ENCODE measurements at regions not wholly inside any gene's neighbourhood (a gene's known extent, or its start where the extent isn't known, plus 50 kb on each side); places are given as distances from the start of the nearest gene placed in this dataset.

DNA sequence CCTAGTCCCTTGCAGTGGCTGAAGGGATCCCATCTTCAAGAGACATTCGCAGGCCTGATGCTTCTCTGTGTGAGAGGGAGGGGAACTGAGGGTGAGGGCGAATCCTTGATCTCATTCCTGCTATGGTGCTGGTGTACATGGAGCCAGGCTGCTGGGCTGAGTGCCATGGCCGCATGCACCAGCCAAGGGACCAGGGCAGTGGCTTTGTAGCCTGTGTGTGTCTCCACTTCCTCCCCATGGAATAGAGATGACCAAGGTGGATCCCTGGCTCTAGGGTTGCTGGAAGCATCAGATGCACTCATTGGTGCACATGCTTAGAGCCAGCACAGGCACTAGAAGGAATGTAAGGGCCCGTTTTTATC, 195.0 kb downstream of the FOXL1 start:
- DNase-seq (ENCODE audit: low read depth): no peak

DNA sequence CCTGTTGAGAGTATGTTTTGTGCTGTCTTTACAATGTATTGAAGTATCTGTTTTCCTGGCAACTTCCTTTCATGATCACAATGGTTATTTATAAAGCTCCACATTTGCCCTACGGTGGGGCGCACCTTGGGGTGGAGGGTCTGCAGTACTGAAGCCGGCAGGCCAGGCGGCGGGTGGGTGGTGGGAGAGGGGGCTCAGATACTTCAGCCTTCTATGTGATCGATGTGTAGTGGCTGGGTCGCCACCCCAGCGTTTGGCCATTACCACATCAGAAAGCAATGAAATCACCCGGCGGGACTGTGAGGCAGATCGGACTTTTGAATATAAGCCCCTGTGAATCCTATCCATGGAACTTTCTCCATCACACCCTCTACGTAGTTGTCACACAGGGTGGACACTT, 196.6 kb downstream of the FOXL1 start:
- DNase-seq (ENCODE audit: low read depth): no peak

GRCh38 chr16:86775511-86775921, 197.2 kb downstream of the FOXL1 start:
- no peak for DNase-seq (ENCODE audit: low read depth)

GRCh38 chr16:86777381-86777946, 199.1 kb downstream of the FOXL1 start:
- DNase-seq (ENCODE audit: low read depth): no peak

- no peak for DNase-seq (ENCODE audit: low read depth)
These were observed 199.9 kb downstream of the FOXL1 start for GRCh38 chr16:86778108-86778745.

GRCh38 chr16:86778978-86779377, 200.6 kb downstream of the FOXL1 start:
- no peak for DNase-seq (ENCODE audit: low read depth)

GRCh38 chr16:86781046-86781445, 202.7 kb downstream of the FOXL1 start:
- no peak for DNase-seq (ENCODE audit: low read depth)

DNA sequence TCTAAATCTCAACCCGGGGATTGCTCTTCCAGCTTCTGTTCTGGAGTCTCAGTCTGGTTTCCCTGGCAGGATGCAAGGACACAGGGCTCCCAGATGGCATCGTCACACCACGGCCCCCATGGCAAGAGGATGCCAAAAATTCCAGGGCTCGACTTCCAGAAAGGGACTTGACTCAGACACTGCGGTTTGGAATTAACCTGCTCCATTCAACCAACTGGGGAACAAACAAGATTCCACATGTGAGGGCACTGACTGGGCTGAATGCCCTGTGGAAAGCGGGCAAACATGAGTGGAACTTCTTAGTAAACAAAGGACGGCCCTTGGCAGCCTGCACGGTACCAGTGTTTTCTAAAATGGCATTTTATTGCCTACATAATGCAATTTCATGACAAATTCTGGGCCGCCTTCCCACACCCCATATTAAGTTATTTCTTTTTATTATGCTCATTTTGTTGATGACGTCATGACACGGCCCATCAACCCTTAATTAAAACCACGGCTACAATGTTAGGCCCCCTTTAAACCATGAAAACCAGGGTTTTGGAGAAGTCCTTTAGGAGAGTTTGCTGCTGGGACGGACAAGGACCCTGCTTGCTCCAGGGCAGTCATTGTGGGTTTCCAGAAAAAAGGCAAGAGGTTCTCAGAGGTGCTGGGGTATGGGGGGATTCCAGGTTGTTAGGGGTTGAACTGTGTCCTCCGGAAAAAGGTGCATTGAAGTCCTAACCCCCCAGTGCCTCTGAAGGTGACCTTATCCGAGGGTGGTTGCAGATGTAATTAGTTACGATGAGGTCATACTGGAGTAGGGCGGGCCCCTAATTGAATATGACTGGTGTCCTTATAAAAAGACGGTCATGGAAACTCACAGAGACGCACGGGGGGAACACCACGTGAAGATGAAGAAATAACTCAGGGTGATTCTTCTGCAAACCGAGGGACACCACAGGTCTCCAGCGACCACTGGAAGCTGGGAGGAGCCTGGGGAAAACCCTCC, 205.6 kb downstream of the FOXL1 start:
- no peak for DNase-seq (ENCODE audit: low read depth)

DNA sequence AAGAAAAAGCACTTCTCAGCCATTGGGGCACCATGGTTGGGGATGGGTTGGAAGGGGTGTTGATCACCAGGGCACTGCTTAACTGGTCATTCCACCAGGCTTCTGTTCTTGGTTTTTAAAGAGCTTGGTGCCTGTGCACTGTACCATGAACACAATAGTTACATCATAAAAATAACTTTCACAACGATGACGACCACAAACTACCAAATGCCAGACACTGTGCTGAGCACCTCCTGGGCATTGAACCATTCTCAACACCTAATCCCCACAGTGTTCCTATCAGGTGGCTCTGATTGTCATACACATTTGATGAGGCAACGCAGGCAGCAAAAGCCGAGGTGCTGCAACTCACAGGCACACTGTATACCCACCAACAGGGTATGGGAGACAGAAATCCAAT, 208.0 kb downstream of the FOXL1 start:
- no peak for DNase-seq (ENCODE audit: low read depth)

GRCh38 chr16:86786994-86787393, 208.6 kb downstream of the FOXL1 start:
- no peak for DNase-seq (ENCODE audit: low read depth)

DNA sequence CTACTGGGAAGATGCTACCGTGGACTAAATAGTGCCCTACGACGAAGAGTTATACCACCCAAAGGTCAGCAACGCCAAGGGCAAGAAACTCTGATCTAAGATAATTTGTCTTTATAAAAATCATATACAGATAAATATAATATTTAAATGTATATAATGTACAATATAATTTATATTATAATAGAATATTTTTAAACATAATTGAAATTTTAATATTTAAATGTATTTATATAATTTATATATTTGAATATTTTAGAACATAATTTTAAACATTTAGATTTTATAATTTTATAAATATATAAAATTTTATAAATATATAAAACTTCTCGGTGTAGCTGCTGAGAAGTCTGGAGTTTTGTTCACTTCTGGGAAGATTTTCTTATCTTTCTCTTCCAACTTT, 209.2 kb downstream of the FOXL1 start:
- no peak for DNase-seq (ENCODE audit: low read depth)

DNA sequence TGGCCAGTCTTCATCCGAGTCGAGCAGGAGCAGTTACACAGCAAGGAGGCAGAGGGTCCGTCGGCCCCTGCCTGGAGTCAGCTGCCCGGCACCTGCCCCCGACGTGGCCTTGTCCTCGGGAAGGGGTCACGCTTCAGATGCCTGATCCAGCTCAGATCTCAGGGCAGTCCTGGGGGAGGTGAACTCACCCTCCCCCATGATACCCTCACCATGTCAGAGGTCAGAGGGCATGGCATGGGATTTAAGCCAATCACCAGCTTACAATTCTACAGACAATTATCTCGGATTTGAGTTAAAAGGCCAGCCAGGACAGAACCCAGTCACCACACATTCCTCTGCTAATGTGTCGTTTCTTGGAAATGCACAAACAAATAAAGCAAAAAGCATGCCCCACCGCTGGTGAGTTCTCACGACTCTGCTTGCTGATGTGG, 211.3 kb downstream of the FOXL1 start:
- DNase-seq (ENCODE audit: low read depth): no peak

DNA sequence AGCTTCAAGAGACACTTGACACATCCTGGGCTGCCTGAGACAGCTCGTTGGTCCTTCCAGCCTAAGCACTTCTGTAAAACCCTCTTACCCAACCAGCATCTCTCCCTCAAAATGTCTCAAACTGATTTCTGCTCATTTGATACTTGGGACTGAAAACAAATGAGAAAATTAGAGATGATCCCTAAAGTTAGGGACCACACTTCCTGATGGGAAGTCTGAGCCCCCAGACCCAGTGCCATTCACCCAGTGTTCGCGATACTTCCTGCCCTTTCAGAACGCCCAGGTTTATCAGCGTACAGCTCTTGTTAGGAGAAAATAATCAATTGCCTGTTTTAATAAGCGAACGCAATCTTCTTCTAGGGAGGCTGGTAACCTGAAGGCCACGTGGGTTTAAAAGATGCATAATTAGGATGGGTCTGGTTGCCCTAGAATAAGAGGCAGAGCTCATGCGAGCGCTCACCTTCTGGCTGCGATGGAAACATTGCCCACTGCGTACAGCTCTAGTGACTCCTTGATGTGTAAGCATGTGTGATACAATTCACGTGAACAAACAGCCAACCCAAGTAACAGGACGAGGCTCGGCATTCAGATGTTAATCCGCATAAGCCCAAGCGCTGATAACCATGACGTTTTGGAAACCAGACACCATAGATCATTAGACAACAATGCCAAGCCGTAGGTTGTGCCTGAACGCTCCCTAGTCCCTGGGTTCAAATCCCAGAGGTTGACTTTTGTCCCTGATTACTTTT, 213.1 kb downstream of the FOXL1 start:
- no peak for DNase-seq (ENCODE audit: low read depth)

DNA sequence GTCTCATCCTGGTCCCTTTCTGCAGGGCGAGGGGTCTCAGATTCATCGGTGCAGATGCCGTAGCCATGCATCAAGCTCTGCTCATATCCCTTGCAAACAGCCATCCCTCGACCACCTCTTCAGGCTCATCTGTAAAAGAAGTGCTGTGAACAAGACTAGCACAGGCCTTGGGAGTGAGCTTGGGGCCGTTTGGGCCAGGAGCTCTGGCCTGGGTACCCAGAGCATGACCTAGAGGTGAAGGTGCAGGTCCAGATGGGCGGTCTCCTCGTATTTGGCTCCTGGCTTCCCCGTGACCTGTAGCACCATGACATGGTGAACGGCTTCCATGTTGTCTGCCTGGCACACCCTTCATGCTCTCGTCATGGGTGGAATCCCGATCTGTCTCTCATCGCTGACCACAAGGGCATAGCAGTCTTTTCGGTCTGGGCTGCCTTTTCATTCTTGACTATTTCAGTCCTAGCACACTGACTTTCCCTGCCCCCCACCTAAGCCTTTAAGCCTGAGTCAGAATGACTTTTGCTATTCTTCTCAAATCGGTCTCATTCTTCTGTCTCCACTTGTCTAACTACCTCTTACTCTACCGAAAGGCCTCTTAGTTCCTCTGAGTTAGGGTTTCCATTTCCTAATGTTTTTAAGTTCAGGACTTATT, 216.0 kb downstream of the FOXL1 start:
- DNase-seq (ENCODE audit: low read depth): no peak

GRCh38 chr16:86797700-86798099, 219.4 kb downstream of the FOXL1 start:
- no peak for DNase-seq (ENCODE audit: low read depth)

- DNase-seq (ENCODE audit: low read depth): no peak
These were observed 220.1 kb downstream of the FOXL1 start for GRCh38 chr16:86798247-86799041.

DNA sequence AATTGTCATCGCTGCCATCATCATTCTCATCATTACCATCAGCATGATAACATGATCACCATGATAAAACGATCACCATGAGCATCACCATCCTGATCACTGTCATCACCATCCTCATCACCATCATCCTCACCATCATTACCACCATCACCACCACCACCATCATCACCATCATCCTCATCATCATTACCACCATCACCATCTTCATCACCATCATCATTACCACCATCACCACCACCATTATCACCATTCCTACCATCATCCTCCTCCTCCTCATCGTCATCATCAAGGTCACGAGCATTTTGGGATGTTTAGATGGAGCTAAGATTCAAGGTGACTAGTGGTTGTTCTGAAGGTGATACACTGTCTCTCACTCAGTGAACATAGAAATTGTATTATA, 221.0 kb downstream of the FOXL1 start:
- DNase-seq (ENCODE audit: low read depth): no peak

- no peak for DNase-seq (ENCODE audit: low read depth)
These were observed 222.5 kb downstream of the FOXL1 start for GRCh38 chr16:86800894-86801293.

DNA sequence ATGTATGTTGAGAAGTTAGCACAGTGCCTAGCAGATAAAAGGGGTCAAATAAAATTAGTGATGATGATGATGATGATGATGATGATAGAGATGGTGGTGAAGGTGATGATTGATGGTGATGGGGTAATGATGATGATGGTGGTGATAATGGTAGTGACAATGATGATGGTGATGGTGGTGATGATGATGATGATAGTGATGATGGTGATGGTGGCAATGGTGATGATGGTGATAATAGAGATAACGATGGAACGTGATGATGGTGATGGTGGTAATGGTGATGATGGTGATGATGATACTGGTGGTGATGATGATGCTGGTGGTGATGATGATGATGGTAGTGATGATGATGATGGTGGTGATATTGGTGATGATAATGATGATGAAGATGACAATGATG, 223.7 kb downstream of the FOXL1 start:
- DNase-seq (ENCODE audit: low read depth): no peak

DNA sequence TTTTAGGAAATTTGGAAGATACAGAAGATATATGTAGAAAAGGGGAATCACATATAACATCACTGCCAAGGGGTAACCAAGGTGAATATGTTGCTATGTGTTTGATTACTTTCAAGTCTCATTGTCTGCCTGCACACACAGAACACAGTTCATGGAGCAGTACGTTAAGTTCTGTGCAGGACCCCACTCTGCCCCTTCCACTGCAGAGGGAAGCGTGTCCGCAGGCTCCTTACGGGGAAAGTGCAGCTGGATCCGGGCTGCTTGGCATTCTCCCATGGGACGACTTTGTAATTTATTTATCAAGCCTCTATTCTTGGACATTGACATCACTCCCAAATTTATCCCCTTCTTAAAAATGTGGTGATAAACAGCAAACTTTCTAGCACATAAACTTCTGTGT, 226.8 kb downstream of the FOXL1 start:
- DNase-seq (ENCODE audit: low read depth): no peak
